Neural cell (in vitro differentiated cells): ENCODE measurements at regions not wholly inside any gene's neighbourhood (a gene's known extent, or its start where the extent isn't known, plus 50 kb on each side); places are given as distances from the start of the nearest gene placed in this dataset.

ENCODE experiments used
- H2AFZ ChIP-seq: fragments of 200-600, 300-800 bp; sonication (generic), shearing (Covaris generic); 2 replicates; pipeline ENCODE4 v1.6.0; 2014; ENCODE audit warnings: low read depth, mild to moderate bottlenecking, antibody characterized with exemption, low read length, moderate library complexity
- H3F3A ChIP-seq: fragments of 200-600 bp; shearing (Covaris generic); 2 replicates; pipeline ENCODE4 v1.6.1; 2016; ENCODE audit warnings: mild to moderate bottlenecking, moderate library complexity, mixed read lengths, antibody characterized with exemption, low read length; ENCODE audit not compliant: insufficient read depth, poor library complexity, severe bottlenecking
- H3K27ac ChIP-seq: fragments of 200-600, 300-800 bp; sonication (generic), shearing (Covaris generic); 2 replicates; pipeline ENCODE4 v1.5.1; 2014; ENCODE audit warnings: mild to moderate bottlenecking, low read length, moderate library complexity
- H3K27me3 ChIP-seq: fragments of 300-800, 200-600 bp; sonication (generic), shearing (Covaris generic); 2 replicates; pipeline ENCODE4 v1.6.0; 2014; ENCODE audit warnings: mild to moderate bottlenecking, low read depth, low read length, moderate library complexity; ENCODE audit not compliant: insufficient read depth
- H3K36me3 ChIP-seq: fragments of 300-800, 200-600 bp; sonication (generic), shearing (Covaris generic); 2 replicates; pipeline ENCODE4 v1.5.1; 2014; ENCODE audit warnings: mild to moderate bottlenecking, antibody characterized with exemption, low read length, moderate library complexity; ENCODE audit not compliant: insufficient read depth
- H3K4me2 ChIP-seq: fragments of 300-800, 200-600 bp; sonication (generic), shearing (Covaris generic); 2 replicates; pipeline ENCODE4 v1.6.0; 2014; ENCODE audit warnings: mild to moderate bottlenecking, low read length
- H3K4me3 ChIP-seq: fragments of 300-800, 200-600 bp; sonication (generic), shearing (Covaris generic); 2 replicates; pipeline ENCODE4 v1.5.1; 2014; ENCODE audit warnings: mild to moderate bottlenecking, low read length, moderate library complexity
- H3K79me2 ChIP-seq: fragments of 200-600 bp; shearing (Covaris generic); replicated peaks from 2 replicates; pipeline ENCODE4 v1.6.0; 2014; ENCODE audit warnings: mild to moderate bottlenecking, low read length, moderate library complexity; ENCODE audit not compliant: insufficient read depth
- H3K9ac ChIP-seq: fragments of 300-800, 200-600 bp; sonication (generic), shearing (Covaris generic); 2 replicates; pipeline ENCODE4 v1.6.1; 2016; ENCODE audit warnings: mild to moderate bottlenecking, low read length, mixed read lengths
- H3K9me2 ChIP-seq: fragments of 200-600 bp; shearing (Covaris generic); 2 replicates; pipeline ENCODE4 v1.6.1; 2016; ENCODE audit warnings: mild to moderate bottlenecking, low read length, mixed read lengths; ENCODE audit not compliant: insufficient read depth
- H3K9me3 ChIP-seq: fragments of 200-600, 300-800 bp; sonication (generic), shearing (Covaris generic); 2 replicates; pipeline ENCODE4 v1.6.1; 2016; ENCODE audit warnings: mild to moderate bottlenecking, mixed run types, low read length, moderate library complexity, mixed read lengths
- H4K20me1 ChIP-seq: fragments of 200-600 bp; shearing (Covaris generic); 2 replicates; pipeline ENCODE4 v1.6.1; 2016; ENCODE audit warnings: mild to moderate bottlenecking, mixed run types; ENCODE audit not compliant: insufficient read depth
- CTCF ChIP-seq: fragments of 450-650 bp; IDR thresholded peaks from 2 replicates; pipeline ENCODE4 v1.5.1; 2014; ENCODE audit warnings: antibody characterized with exemption, mild to moderate bottlenecking, moderate library complexity; ENCODE audit not compliant: poor library complexity, severe bottlenecking
- EP300 ChIP-seq: fragments of 450-650 bp; conservative IDR thresholded peaks from 2 replicates; pipeline ENCODE4 v1.6.1; 2014; ENCODE audit warnings: antibody characterized with exemption, mild to moderate bottlenecking, moderate library complexity; ENCODE audit not compliant: poor library complexity, severe bottlenecking
- EZH2 ChIP-seq: fragments of 200-600, 300-800 bp; shearing (Covaris generic), sonication (generic); IDR thresholded peaks from 2 replicates; pipeline ENCODE4 v1.6.1; 2014; ENCODE audit warnings: antibody characterized with exemption, low read length, borderline replicate concordance, mild to moderate bottlenecking; ENCODE audit not compliant: insufficient read depth, poor library complexity, severe bottlenecking
- MXI1 ChIP-seq: fragments of 450-650 bp; conservative IDR thresholded peaks from 2 replicates; pipeline ENCODE4 v1.6.1; 2014; ENCODE audit warnings: antibody characterized with exemption, mild to moderate bottlenecking; ENCODE audit not compliant: poor library complexity, severe bottlenecking
- POLR2AphosphoS5 ChIP-seq: IDR thresholded peaks from 2 replicates; pipeline ENCODE4 v1.6.1; 2012
- RAD21 ChIP-seq: fragments of 450-650 bp; conservative IDR thresholded peaks from 2 replicates; pipeline ENCODE4 v1.6.1; 2014; ENCODE audit warnings: antibody characterized with exemption, mild to moderate bottlenecking, moderate library complexity
- REST ChIP-seq: IDR thresholded peaks from 2 replicates; pipeline ENCODE4 v1.6.1; 2012; ENCODE audit warnings: borderline replicate concordance
- SMC3 ChIP-seq: fragments of 450-650 bp; conservative IDR thresholded peaks from 2 replicates; pipeline ENCODE4 v1.6.1; 2014; ENCODE audit warnings: antibody characterized with exemption, mild to moderate bottlenecking, moderate library complexity; ENCODE audit not compliant: poor library complexity
- TAF1 ChIP-seq: IDR thresholded peaks from 2 replicates; pipeline ENCODE4 v1.6.1; 2012; ENCODE audit warnings: low read depth

- Histone ChIP-seq H3K36me3 (no peaks in the 10 kb centered on the region), H3K4me3 (no peak overlapping the region), H3F3A (no peaks in the 10 kb centered on the region), H3K9ac (no peak overlapping the region), H3K27me3 (no peaks in the 10 kb centered on the region), H3K9me3 (no peaks in the 10 kb centered on the region), H3K9me2 (no peaks in the 10 kb centered on the region), H3K79me2 (no peaks in the 10 kb centered on the region), H3K27ac (no peak overlapping the region), H4K20me1 (no peaks in the 10 kb centered on the region), H2AFZ (no peak overlapping the region), H3K4me2 (no peak overlapping the region)
- TF ChIP-seq MXI1 (no peak), RAD21 (no peak), EZH2 (no peak), EP300 (no peak), SMC3 (no peak), REST (no peak), CTCF (no peak), TAF1 (no peak), POLR2AphosphoS5 (no peak)
These were observed 75.3 kb upstream of the NCAM1 start for GRCh38 chr11:112885744-112886433.

- Histone ChIP-seq H3K4me2 (no peak overlapping the region), H3K27me3 (no peaks in the 10 kb centered on the region), H3K9me3 (no peaks in the 10 kb centered on the region), H3K36me3 (no peaks in the 10 kb centered on the region), H3K9ac (no peak overlapping the region), H3K4me3 (no peak overlapping the region), H2AFZ (no peak overlapping the region), H3K27ac (no peak overlapping the region), H3F3A (no peaks in the 10 kb centered on the region), H4K20me1 (no peaks in the 10 kb centered on the region), H3K79me2 (no peaks in the 10 kb centered on the region), H3K9me2 (no peaks in the 10 kb centered on the region)
- TF ChIP-seq EP300, result no peak
- no peak for TF ChIP-seq EZH2
- TF ChIP-seq RAD21, result no peak
- no peak for TF ChIP-seq SMC3
- no peak for TF ChIP-seq CTCF
- no peak for TF ChIP-seq REST
- no peak for TF ChIP-seq MXI1
- no peak for TF ChIP-seq POLR2AphosphoS5
- no peak for TF ChIP-seq TAF1
These were observed 74.5 kb upstream of the NCAM1 start for GRCh38 chr11:112886434-112887370.
